GM12865 (cell line): ENCODE measurements at regions not wholly inside any gene's neighbourhood (a gene's known extent, or its start where the extent isn't known, plus 50 kb on each side); places are given as distances from the start of the nearest gene placed in this dataset.
A peak's percentile ranks its signal among the peaks of the same experiment; 100 is the strongest.
"Not testable (repeated sequence)": the region's sequence is repeated elsewhere in the genome, so short reads cannot be mapped to it uniquely, and the experiment has no call there.

Experiments
- DNase-seq: peaks from one replicate; pipeline ENCODE4 v3.0.0; 2010; ENCODE audit warnings: low read depth
- H3K4me3 ChIP-seq: 2 replicates; pipeline ENCODE4 v1.5.1; 2011; ENCODE audit warnings: mild to moderate bottlenecking, low read depth, low read length, control low read depth
- TF ChIP-seq, protein P1 (sequence below): IDR thresholded peaks from 2 replicates; pipeline ENCODE4 v1.5.1; 2011; ENCODE audit warnings: low read length, control low read depth, low read depth, inconsistent platforms; ENCODE audit not compliant: insufficient read depth; ENCODE audit errors: missing control alignments

DNA sequence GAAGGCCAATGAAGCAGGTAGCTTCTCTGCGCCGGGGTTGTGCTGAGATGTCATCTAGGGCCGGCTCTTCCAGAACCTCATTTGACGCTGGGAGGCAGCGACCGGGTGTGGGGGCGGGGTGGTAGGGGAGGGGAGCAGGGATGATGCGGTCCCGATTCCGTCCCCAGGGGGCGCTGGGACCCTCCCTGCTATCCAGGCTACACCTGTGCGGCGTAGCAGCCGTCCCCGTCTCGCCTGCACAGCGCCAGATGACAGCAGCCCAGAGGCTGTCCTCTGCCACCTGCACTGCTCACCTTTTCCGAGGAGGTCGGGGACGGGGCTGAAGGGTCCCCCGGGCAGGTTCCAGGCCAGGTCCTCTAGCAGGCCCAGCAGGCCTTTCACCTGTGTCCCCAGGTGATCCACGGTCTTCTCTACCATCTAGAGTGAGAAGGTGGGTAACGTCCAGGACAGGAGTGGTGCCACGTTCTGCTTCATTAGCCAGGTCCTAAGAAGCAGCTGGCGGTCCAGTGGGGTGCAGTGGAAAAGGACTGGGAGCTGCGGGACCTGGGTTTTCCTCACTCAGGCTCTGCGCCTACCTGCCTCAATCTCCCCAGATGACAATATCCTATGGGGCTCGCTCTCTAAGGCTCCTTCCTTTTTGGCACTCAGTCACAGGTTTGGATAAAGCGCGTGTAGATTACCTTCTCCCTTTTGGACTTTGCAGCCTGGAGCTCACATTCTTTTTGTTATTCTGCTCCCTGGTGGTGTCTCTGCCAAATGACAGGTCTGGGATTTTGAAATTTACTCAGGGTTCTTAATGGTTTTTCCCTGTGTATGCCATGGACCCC lies 56.0 kb upstream of the RAB6C start:
- TF ChIP-seq, protein P1, sequence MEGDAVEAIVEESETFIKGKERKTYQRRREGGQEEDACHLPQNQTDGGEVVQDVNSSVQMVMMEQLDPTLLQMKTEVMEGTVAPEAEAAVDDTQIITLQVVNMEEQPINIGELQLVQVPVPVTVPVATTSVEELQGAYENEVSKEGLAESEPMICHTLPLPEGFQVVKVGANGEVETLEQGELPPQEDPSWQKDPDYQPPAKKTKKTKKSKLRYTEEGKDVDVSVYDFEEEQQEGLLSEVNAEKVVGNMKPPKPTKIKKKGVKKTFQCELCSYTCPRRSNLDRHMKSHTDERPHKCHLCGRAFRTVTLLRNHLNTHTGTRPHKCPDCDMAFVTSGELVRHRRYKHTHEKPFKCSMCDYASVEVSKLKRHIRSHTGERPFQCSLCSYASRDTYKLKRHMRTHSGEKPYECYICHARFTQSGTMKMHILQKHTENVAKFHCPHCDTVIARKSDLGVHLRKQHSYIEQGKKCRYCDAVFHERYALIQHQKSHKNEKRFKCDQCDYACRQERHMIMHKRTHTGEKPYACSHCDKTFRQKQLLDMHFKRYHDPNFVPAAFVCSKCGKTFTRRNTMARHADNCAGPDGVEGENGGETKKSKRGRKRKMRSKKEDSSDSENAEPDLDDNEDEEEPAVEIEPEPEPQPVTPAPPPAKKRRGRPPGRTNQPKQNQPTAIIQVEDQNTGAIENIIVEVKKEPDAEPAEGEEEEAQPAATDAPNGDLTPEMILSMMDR: peak; percentile 34
- peak; percentile 28 for DNase-seq
- no peak overlapping the region for H3K4me3 ChIP-seq

DNA sequence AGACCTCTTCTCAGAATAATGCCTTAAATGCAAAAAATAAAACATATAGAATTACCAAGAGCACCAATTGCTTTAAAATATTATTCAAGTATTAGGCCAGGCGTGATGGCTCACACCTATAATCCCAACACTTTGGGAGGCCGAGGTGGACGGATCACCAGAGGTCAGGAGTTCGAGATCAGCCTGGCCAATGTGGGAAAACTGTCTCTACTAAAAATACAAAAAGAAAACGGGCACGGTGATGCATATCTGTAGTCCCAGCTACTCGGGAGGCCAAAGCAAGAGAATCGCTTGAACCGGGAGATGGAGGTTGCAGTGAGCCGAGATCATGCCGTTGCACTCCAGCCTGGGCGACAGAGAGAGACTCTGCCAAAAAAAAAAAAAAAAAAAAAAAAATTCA lies 55.4 kb upstream of the RAB6C start:
- not testable (repeated sequence) for H3K4me3 ChIP-seq, DNase-seq

DNA sequence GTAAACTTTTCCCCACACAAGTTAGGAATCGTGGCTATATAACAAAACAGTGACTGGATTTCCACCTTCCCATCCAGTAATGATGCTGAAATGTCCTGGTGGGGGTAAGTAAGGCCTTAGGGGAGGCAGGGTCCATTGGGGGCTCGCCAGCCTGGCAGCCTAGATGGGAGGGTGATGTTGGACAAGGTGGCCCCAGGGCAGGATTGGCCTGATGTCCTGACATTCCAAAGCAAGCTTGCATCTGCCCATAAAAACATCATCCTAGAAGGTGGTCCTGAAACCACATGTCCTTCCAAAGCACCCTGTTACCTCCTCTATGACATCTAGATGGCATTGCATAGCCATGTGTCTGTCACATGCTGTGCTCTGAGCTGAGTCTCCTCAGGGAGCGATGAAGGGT lies 54.1 kb upstream of the RAB6C start:
- no peak overlapping the region for H3K4me3 ChIP-seq
- DNase-seq: no peak
- TF ChIP-seq, protein P1: no peak

DNA sequence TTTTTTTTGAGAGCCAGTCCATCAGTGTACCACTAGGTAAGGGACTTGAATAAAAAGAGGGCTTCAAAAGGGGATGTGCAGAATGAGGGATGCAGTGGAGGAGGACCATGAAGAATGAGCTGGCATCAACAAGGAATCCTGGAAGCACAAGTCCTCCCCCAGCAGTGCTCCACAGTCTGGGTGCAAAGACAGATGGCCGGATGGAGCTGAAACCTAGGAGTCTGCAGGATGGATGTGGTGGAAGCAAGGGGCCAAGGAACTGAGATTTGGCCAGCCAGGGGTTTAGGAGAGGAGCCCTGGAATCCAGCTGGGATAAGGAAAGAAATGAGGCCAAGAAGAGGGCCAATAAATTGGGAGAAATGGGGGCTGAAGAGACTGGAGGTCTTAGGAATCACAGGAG lies 51.8 kb upstream of the RAB6C start:
- TF ChIP-seq, protein P1: no peak
- H3K4me3 ChIP-seq: no peak overlapping the region
- DNase-seq: no peak

DNA sequence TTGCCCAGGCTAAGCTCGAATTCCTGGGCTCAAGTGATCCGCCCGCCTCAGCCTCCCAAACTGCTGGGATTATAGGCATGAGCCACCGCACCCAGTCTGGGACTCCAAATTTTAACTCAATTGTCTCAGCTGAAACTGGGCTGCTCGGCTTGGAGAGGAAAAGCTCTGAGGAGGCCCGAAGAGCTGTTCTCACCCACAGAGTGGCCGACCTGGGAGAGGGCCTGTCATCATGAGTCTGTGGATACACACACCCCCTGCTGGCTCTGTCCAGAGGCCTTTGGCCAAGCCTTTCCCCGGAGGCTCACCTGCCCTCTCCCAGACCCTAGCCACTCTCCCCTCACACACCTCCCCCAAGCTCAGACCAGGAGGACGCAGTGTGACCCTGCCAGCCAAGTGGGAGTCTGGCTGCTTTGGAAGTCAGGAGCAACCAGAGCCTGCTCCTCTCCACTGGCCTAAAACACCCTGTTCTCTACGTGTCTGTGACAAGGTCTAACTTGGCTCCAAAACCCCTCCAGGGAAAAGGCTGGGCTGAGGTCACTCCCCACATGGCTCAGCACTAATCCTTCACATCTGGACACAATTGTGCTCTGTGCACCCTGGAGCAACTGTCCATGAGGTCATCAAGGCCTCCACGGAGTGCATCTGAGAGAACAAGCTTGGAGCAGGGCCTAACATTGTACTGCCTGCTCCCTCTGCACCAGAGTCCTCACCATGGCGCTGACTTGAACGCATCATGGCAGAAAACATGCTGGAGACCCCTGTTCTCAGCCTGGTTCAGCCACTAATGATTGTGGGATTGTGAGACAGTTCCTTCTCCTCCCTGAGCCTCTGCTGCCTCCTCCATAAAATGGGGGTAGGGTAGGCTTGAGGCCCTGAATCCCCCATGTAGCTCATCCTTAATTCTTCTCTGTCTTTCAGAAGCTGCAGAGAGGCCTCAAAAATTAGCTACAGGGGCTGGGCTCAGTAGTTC lies 49.9 kb upstream of the RAB6C start:
- TF ChIP-seq, protein P1: no peak
- no peak overlapping the region for H3K4me3 ChIP-seq
- no peak for DNase-seq
